ENCODE measurements at regions not wholly inside any gene's neighbourhood (a gene's known extent, or its start where the extent isn't known, plus 50 kb on each side); places are given as distances from the start of the nearest gene placed in this dataset.

GRCh38 chr6:3939964-3940363 is 90.8 kb downstream of the FAM50B start:
- Histone ChIP-seq H2AFZ (ENCODE audit: low read depth, low read length) (no peak overlapping the region), H3K36me3 (ENCODE audit: control insufficient read depth, insufficient read depth, low read length) (no peaks in the 10 kb centered on the region), H3K9ac (ENCODE audit: insufficient read depth in 1 of 2, low read depth in 2 of 2, low read length in 2 of 2) (no peak overlapping the region), H3K9me1 (ENCODE audit: control insufficient read depth, insufficient read depth, low read length) (no peaks in the 10 kb centered on the region), H3K27me3 (ENCODE audit: control insufficient read depth in 2 of 2, insufficient read depth in 2 of 2, low read length in 2 of 2) (peaks cover 12 to 23% of the 10 kb centered on the region in 2 experiments; a peak in 4 of 5 replicates), H3K4me2 (ENCODE audit: insufficient read depth, low read length) (no peak overlapping the region), H3K79me2 (ENCODE audit: control insufficient read depth, insufficient read depth, low read length) (no peaks in the 10 kb centered on the region), H4K20me1 (replicated peaks; ENCODE audit: control insufficient read depth, insufficient read depth, low read length) (no peaks in the 10 kb centered on the region), H3K9me3 (replicated peaks; ENCODE audit: control insufficient read depth, insufficient read depth, low read depth, low read length) (no peaks in the 10 kb centered on the region), H3K4me3 (no peak overlapping the region), H3K4me1 (replicated peaks in 1 of 2; ENCODE audit: control insufficient read depth in 2 of 2, insufficient read depth in 2 of 2, low read length in 2 of 2) (peaks cover 0 to 6% of the 10 kb centered on the region in 2 experiments; a peak in 2 of 5 replicates), H3K27ac (ENCODE audit: extremely low read depth, low read depth, low read length) (no peak overlapping the region)
- in situ Hi-C loops (cut with MboI), result no loop called here
- DNase-seq (ENCODE audit: extremely low read depth in 1 of 4, low spot score in 3 of 4) (peak in 2 of 4 experiments; percentile 55 to 62), ATAC-seq (peak; percentile 89), FAIRE-seq (peak; percentile 80)
- no TSS peak for BruUV-seq (replicated peaks)
- intact Hi-C loops (cut with micrococcal nuclease), result no loop called here
- ChIA-PET CTCF (ENCODE audit: low intra/inter-chr PET ratio) (no interaction called here), POLR2A (no interaction called here)
- 3% methylated on average over 9 of the region's 9 CpGs for WGBS (ENCODE audit: insufficient coverage, low coverage, missing lambda C conversion rate)
- TF ChIP-seq FOSL1 (tag; conservative IDR thresholded peaks at IDR 0.05), result no peak
- no peak for TF ChIP-seq ZNF316 (IDR thresholded peaks at IDR 0.05)
- TF ChIP-seq PHF21A (IDR thresholded peaks at IDR 0.05; ENCODE audit: borderline replicate concordance, low read depth), result no peak
- TF ChIP-seq SRSF7 (optimal IDR thresholded peaks at IDR 0.05; ENCODE audit: low read depth, low read length), result no peak
- TF ChIP-seq ADNP (tag; IDR thresholded peaks at IDR 0.05), result no peak
- TF ChIP-seq ZC3H8 (IDR thresholded peaks at IDR 0.05), result no peak
- peak; percentile 67; the same call in 1 of the 2 replicates for TF ChIP-seq CTBP1 (IDR thresholded peaks at IDR 0.05; ENCODE audit: borderline replicate concordance)
- TF ChIP-seq SIX5 (IDR thresholded peaks at IDR 0.05; ENCODE audit: borderline replicate concordance in 1 of 2, insufficient read depth in 1 of 2, low read depth in 1 of 2, low read length in 2 of 2), result no peak
- TF ChIP-seq, protein P1, sequence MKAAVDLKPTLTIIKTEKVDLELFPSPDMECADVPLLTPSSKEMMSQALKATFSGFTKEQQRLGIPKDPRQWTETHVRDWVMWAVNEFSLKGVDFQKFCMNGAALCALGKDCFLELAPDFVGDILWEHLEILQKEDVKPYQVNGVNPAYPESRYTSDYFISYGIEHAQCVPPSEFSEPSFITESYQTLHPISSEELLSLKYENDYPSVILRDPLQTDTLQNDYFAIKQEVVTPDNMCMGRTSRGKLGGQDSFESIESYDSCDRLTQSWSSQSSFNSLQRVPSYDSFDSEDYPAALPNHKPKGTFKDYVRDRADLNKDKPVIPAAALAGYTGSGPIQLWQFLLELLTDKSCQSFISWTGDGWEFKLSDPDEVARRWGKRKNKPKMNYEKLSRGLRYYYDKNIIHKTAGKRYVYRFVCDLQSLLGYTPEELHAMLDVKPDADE (conservative IDR thresholded peaks at IDR 0.05; ENCODE audit: control insufficient read depth, low read depth, low read length), result no peak
- no peak for TF ChIP-seq TFAM (CRISPR knock-in tag; conservative IDR thresholded peaks at IDR 0.05)
- TF ChIP-seq TEAD4 (IDR thresholded peaks at IDR 0.05; ENCODE audit: low read length), result peak; percentile 82
- TF ChIP-seq TEAD4 (CRISPR knock-in tag; IDR thresholded peaks at IDR 0.05; ENCODE audit: borderline replicate concordance), result no peak
- no peak for TF ChIP-seq PRMT5 (CRISPR knock-in tag; IDR thresholded peaks at IDR 0.05)
- TF ChIP-seq NFIC (IDR thresholded peaks at IDR 0.05), result no peak
- no peak for TF ChIP-seq ATF1 (CRISPR knock-in tag; IDR thresholded peaks at IDR 0.05)
- TF ChIP-seq ATF1 (tag; IDR thresholded peaks at IDR 0.05), result peak; percentile 50
- TF ChIP-seq KLF13 (tag; IDR thresholded peaks at IDR 0.05; ENCODE audit: borderline replicate concordance, low read depth), result no peak
- TF ChIP-seq SRSF3 (IDR thresholded peaks at IDR 0.05; ENCODE audit: insufficient read depth, low read length), result no peak
- peak; percentile 42; the same call in 1 of the 2 replicates for TF ChIP-seq EP300 (IDR thresholded peaks at IDR 0.05; ENCODE audit: low read length)
- TF ChIP-seq NFXL1 (CRISPR knock-in tag; IDR thresholded peaks at IDR 0.05), result no peak
- no peak for TF ChIP-seq USF2 (CRISPR knock-in tag; IDR thresholded peaks at IDR 0.05)
- TF ChIP-seq, protein P2, sequence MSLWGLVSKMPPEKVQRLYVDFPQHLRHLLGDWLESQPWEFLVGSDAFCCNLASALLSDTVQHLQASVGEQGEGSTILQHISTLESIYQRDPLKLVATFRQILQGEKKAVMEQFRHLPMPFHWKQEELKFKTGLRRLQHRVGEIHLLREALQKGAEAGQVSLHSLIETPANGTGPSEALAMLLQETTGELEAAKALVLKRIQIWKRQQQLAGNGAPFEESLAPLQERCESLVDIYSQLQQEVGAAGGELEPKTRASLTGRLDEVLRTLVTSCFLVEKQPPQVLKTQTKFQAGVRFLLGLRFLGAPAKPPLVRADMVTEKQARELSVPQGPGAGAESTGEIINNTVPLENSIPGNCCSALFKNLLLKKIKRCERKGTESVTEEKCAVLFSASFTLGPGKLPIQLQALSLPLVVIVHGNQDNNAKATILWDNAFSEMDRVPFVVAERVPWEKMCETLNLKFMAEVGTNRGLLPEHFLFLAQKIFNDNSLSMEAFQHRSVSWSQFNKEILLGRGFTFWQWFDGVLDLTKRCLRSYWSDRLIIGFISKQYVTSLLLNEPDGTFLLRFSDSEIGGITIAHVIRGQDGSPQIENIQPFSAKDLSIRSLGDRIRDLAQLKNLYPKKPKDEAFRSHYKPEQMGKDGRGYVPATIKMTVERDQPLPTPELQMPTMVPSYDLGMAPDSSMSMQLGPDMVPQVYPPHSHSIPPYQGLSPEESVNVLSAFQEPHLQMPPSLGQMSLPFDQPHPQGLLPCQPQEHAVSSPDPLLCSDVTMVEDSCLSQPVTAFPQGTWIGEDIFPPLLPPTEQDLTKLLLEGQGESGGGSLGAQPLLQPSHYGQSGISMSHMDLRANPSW (CRISPR knock-in tag; IDR thresholded peaks at IDR 0.05), result no peak
